ENCODE measurements at regions not wholly inside any gene's neighbourhood (a gene's known extent, or its start where the extent isn't known, plus 50 kb on each side); places are given as distances from the start of the nearest gene placed in this dataset.

DNA sequence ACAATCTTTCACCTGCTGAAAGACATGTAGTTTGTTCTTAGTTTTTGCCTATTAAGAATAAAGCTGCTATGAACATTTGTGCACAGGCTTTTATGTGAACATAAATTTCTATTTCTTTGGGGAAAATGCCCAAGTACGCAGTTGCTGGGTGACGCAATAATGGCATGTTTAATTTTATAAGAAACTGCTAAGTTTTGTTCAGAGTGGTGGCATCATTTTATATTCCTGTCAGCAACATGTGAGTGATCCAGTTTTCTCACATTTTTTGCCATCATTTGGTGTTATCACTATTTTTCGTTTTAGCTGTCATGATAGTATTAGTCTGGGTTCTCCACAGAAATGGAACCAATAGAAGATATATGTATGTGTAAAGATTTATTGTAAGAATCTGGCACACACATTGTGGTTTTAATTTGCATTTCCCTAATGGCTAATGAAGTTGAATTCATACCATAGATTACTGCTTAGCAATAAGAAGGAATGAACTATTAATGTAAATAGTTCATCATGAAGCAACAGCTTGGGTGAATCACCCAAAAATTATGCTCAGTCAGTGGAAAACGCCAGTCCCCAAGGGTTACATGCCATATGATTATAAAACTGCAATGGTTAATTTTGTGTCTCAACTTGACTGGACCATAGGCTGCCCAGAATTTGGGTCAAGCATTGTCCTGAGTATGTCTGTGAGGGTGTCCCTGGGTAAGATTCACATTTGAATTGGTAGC is 358.6 kb downstream of the MSX2 start:
- TF ChIP-seq, protein P1, sequence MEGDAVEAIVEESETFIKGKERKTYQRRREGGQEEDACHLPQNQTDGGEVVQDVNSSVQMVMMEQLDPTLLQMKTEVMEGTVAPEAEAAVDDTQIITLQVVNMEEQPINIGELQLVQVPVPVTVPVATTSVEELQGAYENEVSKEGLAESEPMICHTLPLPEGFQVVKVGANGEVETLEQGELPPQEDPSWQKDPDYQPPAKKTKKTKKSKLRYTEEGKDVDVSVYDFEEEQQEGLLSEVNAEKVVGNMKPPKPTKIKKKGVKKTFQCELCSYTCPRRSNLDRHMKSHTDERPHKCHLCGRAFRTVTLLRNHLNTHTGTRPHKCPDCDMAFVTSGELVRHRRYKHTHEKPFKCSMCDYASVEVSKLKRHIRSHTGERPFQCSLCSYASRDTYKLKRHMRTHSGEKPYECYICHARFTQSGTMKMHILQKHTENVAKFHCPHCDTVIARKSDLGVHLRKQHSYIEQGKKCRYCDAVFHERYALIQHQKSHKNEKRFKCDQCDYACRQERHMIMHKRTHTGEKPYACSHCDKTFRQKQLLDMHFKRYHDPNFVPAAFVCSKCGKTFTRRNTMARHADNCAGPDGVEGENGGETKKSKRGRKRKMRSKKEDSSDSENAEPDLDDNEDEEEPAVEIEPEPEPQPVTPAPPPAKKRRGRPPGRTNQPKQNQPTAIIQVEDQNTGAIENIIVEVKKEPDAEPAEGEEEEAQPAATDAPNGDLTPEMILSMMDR (IDR thresholded peaks at IDR 0.05) = no peak

DNA sequence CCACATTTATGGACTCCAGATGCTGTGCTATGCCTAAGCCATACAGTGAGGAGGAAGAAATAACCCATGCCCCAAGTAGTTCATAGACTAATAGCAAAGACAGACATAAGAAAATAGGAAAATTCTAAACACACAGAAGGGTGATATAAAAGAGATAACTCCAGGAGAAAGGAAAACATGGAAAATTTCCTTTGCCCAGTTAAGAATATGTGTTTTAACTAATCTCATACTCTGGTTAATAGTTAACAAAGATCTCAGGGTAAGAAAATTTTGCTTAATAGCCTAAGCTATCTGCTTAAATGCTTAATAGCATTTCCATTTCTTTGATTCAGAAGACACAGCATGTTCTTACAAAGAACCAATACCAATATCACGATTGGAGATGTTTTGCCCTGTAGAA is 358.0 kb downstream of the MSX2 start:
- TF ChIP-seq, protein P1 (IDR thresholded peaks at IDR 0.05) = no peak

DNA sequence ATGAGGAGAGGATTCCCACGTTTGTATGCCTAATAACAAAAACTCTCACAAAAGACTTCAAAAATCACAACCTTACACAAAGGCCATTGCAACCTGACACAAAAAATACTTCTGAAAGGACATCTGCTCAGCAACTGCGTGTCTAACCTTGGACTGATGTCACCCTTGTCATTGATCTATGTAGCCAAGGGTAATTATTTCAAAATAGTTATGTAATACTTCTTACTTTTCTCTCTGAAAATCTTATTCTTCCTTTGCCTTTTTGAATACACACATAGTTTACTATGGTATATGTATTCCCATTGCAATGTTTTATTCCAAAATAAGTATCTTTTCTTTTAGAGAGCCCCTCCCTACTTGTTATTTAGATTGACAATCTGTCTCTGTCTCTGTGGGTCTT is 355.3 kb downstream of the MSX2 start:
- TF ChIP-seq, protein P1 (IDR thresholded peaks at IDR 0.05) = no peak

DNA sequence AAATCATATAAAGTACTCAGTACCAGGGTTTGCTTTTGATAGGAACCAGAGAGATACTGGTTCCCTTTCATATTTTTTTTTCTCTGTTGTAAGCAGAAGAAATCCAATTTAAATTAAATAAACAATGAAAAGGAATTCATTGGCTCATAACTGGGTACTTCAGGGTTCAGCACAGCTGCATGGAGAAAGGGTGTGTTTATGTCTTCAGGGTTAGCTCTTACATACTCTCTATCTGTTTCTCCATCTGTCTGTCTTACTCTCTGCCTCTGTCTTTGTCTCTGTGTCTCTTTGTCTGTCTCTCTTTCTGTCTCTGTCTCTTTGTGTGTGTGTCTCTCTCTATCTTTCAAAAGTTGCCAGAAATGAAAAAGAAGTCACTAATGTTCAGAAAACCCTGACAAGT is 345.9 kb downstream of the MSX2 start:
- TF ChIP-seq, protein P1 (IDR thresholded peaks at IDR 0.05) = no peak

DNA sequence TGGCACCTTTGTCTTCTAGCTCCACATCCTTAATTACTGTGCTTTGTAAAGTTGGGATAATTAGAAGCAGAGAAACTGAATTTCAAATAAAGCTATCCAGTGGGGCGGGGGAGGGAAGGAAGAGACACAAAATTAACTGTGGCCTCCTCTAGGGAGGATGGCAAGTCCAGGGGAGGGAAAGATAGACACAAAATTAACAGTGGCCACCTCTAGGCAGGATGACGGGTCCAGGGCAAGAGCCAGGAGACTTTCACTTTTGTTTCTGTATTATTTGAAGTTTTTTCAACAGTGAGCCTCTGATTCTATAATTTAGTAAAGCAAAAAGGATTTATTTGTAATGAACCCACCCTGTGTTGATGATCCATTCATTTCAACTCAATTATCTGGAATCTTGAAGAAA is 335.9 kb downstream of the MSX2 start:
- TF ChIP-seq, protein P1 (IDR thresholded peaks at IDR 0.05) = no peak

DNA sequence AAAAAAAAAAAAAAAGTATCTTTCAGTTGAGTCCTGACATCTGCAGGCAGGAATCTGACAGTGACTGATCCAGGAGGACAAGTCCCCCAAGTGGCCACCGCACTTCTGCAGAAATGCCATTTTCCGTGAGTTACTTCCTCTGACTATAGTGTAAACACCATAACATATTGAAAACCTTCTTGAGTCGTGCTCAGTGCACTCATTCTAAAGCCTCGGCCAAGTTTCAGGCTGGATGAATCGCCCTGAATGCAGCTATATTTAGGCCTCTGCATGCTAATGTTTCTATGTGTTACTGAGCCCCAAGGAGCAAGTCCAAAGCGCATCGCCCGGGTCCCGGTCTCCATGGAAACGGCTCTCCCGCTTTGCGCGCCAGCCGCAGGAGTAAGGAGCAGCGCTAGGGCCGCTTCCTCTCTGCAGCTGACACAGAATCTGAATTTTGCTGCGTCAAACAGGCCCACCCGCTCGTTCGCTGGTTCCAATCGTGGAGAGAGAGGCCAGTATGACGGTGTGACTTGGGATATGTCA is 335.4 kb downstream of the MSX2 start:
- TF ChIP-seq, protein P1 (IDR thresholded peaks at IDR 0.05) = no peak

DNA sequence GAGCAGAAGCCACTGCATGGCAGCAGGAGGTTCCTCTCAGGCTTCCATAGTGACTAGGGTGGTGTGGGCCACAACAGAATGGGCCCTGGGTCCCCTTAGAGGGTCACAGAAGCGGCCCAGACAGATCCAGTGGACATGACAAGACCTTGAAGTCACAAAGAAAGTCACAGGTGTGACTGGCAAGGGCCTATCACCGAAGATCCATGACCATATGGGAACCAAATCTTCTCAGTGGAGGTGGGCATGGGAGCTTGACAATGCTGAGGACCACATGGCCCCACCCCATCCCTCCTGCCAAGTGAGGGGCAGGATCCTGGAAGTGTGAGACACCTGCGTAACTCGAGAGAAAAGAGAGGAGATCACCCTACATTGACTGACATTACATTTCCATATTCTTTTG is 332.4 kb downstream of the MSX2 start:
- TF ChIP-seq, protein P1 (IDR thresholded peaks at IDR 0.05) = no peak
